OCI-LY7 (cell line): ENCODE measurements at regions not wholly inside any gene's neighbourhood (a gene's known extent, or its start where the extent isn't known, plus 50 kb on each side); places are given as distances from the start of the nearest gene placed in this dataset.

ENCODE experiments used
- BruUV-seq: library from RNA; stranded (reverse); fragments of 400-500 nt; replicated peaks from 2 replicates; lab custom pipeline; 2021; lab: Mats Ljungman, UMichigan
- CTCF ChIA-PET: fragments of 300-600 bp; sonication (Branson Sonifier 250); formaldehyde crosslinking; loops from one replicate; lab custom pipeline; 2022; ENCODE audit warnings: antibody characterized with exemption; ENCODE audit not compliant: unreplicated experiment; lab: Charles Lee
- POLR2A ChIA-PET: fragments of 300-600 bp; sonication (Branson Sonifier 250); formaldehyde crosslinking; loops from one replicate; lab custom pipeline; 2022; ENCODE audit warnings: antibody characterized with exemption; lab: Charles Lee
- DNase-seq: peaks from one replicate; pipeline ENCODE4 v3.0.0-alpha.2; 2015; ENCODE audit warnings: low spot score
- H2AFZ ChIP-seq: fragments of 200-600 bp; sonication (generic), shearing (Covaris generic); 2 replicates; pipeline ENCODE4 v1.6.1; 2014; ENCODE audit warnings: mild to moderate bottlenecking, antibody characterized with exemption, low read length, moderate library complexity
- H3K27ac ChIP-seq: fragments of 200-600 bp; sonication (generic); 2 replicates; pipeline ENCODE4 v1.5.1; 2014; ENCODE audit warnings: mixed run types, low read depth, mild to moderate bottlenecking, moderate library complexity, low read length, inconsistent platforms; ENCODE audit not compliant: poor library complexity, severe bottlenecking
- H3K36me3 ChIP-seq: fragments of 200-600 bp; sonication (generic); 2 replicates; pipeline ENCODE4 v1.6.1; 2014; ENCODE audit warnings: mild to moderate bottlenecking, antibody characterized with exemption, low read length, moderate library complexity, mixed read lengths; ENCODE audit not compliant: insufficient read depth
- H3K4me1 ChIP-seq: fragments of 200-600 bp; sonication (generic); 2 replicates; pipeline ENCODE4 v1.5.1; 2014; ENCODE audit warnings: mild to moderate bottlenecking, low read length; ENCODE audit not compliant: insufficient read depth, poor library complexity, severe bottlenecking
- H3K4me2 ChIP-seq: fragments of 200-600 bp; sonication (generic); 2 replicates; pipeline ENCODE4 v1.6.1; 2014; ENCODE audit warnings: mild to moderate bottlenecking, low read length
- H3K4me3 ChIP-seq: fragments of 200-600 bp; sonication (generic); 2 replicates; pipeline ENCODE4 v1.5.1; 2014; ENCODE audit warnings: mild to moderate bottlenecking, low read depth, low read length; ENCODE audit not compliant: poor library complexity, severe bottlenecking
- H3K79me2 ChIP-seq: fragments of 200-600 bp; sonication (generic); 2 replicates; pipeline ENCODE4 v1.6.1; 2016; ENCODE audit warnings: low read depth, mild to moderate bottlenecking, low read length, moderate library complexity, mixed read lengths; ENCODE audit not compliant: insufficient read depth
- H3K9me2 ChIP-seq: fragments of 200-600 bp; sonication (generic); 2 replicates; pipeline ENCODE4 v1.6.1; 2016; ENCODE audit warnings: mild to moderate bottlenecking, low read length, mixed read lengths; ENCODE audit not compliant: insufficient read depth
- H3K9me3 ChIP-seq: fragments of 200-600 bp; sonication (generic); 2 replicates; pipeline ENCODE4 v1.6.1; 2014; ENCODE audit warnings: mild to moderate bottlenecking, mixed run types, low read length, mixed read lengths
- H4K20me1 ChIP-seq: fragments of 200-600 bp; sonication (generic); 2 replicates; pipeline ENCODE4 v1.6.1; 2014; ENCODE audit warnings: mild to moderate bottlenecking, antibody characterized with exemption, low read length, moderate library complexity, mixed read lengths; ENCODE audit not compliant: insufficient read depth
- EZH2phosphoT487 ChIP-seq: fragments of 200-600 bp; sonication (generic); IDR thresholded peaks from 2 replicates; pipeline ENCODE4 v1.6.1; 2018; ENCODE audit warnings: low read depth, borderline replicate concordance, mild to moderate bottlenecking, mixed run types, antibody characterized with exemption, low read length, moderate library complexity, mixed read lengths
- intact Hi-C: fragments of 100-400 bp; cut with micrococcal nuclease; formaldehyde crosslinking; loops from one replicate; pipeline ENCODE4 v1.10.0; 2022; ENCODE audit not compliant: unreplicated experiment
- TF ChIP-seq, protein P1 (sequence below): fragments of 200-600 bp; sonication (generic); conservative IDR thresholded peaks from 2 replicates; pipeline ENCODE4 v1.5.1; 2014; ENCODE audit warnings: mild to moderate bottlenecking, antibody characterized with exemption, low read length, moderate library complexity, mixed read lengths

DNA sequence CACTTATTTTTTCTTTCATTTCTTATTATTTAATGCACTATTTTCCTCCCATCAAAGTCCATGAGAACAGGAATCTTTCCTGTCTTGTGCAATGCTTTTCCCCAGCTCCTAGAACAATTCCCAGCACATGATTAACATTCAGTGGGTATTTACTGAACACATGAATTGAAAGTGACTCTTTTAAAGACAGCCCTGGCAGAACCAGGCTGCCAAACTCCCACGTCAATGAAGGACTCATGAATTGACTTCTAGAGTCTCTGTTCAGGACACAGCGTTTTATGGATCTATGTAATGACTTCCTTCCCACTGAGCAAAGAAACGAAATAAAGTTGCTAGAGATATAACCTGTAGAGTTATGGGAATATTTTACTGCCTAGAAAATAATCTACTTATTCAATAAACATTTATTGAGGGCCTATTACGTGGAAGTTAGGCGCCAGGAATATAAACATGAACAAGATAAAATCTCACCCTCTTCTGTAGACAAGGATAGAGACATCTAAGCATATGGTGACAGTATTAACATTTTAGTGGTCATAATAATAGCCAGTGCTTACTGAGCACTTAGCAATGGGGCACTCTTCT, 485.9 kb upstream of the KLF4 start:
- Histone ChIP-seq H4K20me1 (no peaks in the 10 kb centered on the region), H3K9me2 (no peaks in the 10 kb centered on the region), H3K4me1 (no peaks in the 10 kb centered on the region), H3K27ac (no peak overlapping the region), H3K79me2 (no peaks in the 10 kb centered on the region), H3K9me3 (no peaks in the 10 kb centered on the region), H3K4me3 (no peak overlapping the region), H3K36me3 (no peaks in the 10 kb centered on the region), H2AFZ (no peak overlapping the region), H3K4me2 (no peak overlapping the region)
- POLR2A ChIA-PET, result no interaction called here
- DNase-seq, result no peak
- BruUV-seq, result no TSS peak
- intact Hi-C loops, result no loop called here
- CTCF ChIA-PET, result no interaction called here
- TF ChIP-seq EZH2phosphoT487, result no peak
- TF ChIP-seq, protein P1, sequence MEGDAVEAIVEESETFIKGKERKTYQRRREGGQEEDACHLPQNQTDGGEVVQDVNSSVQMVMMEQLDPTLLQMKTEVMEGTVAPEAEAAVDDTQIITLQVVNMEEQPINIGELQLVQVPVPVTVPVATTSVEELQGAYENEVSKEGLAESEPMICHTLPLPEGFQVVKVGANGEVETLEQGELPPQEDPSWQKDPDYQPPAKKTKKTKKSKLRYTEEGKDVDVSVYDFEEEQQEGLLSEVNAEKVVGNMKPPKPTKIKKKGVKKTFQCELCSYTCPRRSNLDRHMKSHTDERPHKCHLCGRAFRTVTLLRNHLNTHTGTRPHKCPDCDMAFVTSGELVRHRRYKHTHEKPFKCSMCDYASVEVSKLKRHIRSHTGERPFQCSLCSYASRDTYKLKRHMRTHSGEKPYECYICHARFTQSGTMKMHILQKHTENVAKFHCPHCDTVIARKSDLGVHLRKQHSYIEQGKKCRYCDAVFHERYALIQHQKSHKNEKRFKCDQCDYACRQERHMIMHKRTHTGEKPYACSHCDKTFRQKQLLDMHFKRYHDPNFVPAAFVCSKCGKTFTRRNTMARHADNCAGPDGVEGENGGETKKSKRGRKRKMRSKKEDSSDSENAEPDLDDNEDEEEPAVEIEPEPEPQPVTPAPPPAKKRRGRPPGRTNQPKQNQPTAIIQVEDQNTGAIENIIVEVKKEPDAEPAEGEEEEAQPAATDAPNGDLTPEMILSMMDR, result no peak

DNA sequence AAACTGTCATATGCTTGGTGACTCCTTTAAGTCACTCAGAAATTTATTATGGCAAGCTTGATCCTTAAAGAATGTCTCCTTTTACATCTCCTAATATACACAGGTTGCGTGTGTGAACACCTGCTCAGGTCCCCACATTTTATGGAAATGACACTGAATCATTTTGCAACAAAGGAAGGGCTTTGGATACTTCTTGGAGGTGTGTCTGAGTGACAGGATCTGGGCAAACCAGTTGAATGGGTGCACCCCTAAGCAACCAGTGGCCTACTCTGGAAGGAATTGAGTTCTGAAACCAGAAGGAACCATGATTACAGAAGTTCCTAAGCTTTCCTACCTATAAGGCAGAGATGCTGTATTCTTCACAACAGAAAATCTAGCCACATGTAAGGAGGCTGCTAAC, 483.9 kb upstream of the KLF4 start:
- H3K4me2 ChIP-seq, result no peak overlapping the region
- CTCF ChIA-PET, result no interaction called here

DNA sequence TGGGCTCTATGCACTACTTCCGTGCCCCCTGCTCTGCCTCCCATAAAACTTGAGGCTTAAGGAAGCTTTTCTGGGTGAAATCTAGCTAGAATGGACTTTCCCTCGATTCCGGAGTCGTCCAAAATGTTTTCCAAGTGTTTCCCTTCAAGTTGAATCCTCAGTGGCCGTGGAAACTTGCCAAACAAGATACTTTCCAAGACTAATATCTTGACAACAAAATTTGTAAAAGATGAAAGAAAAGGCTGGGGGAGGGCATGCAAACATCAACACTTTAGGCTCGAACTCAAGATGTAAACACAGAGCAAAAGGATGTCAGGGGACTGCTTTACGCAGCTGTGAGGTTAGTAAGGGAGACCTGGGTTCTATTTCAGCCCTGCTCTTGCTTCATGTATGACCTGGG, 482.8 kb upstream of the KLF4 start:
- no peak overlapping the region for H2AFZ ChIP-seq
- no peaks in the 10 kb centered on the region for H3K9me2 ChIP-seq
- no peak for DNase-seq
- H3K9me3 ChIP-seq, result no peaks in the 10 kb centered on the region
- H3K4me3 ChIP-seq, result no peak overlapping the region
- no peaks in the 10 kb centered on the region for H4K20me1 ChIP-seq
- ChIA-PET POLR2A (no interaction called here), CTCF (no interaction called here)
- H3K4me2 ChIP-seq, result no peak overlapping the region
- TF ChIP-seq, protein P1, result no peak
- no peak for TF ChIP-seq EZH2phosphoT487
- BruUV-seq, result no TSS peak
- no peaks in the 10 kb centered on the region for H3K79me2 ChIP-seq
- H3K4me1 ChIP-seq, result no peaks in the 10 kb centered on the region
- H3K27ac ChIP-seq, result no peak overlapping the region
- intact Hi-C loops, result no loop called here
- no peaks in the 10 kb centered on the region for H3K36me3 ChIP-seq

More for the DNA sequence above, 483.9 kb upstream of the KLF4 start:
- DNase-seq, result no peak
- POLR2A ChIA-PET, result interaction anchor here (0.7 kb wide), 1 partner anchor 12 kb away, joined by 3 read pairs; no protein-coding TSS in a partner anchor
- Histone ChIP-seq H2AFZ (no peak overlapping the region), H3K36me3 (no peaks in the 10 kb centered on the region), H3K9me2 (no peaks in the 10 kb centered on the region), H3K79me2 (no peaks in the 10 kb centered on the region), H3K9me3 (no peaks in the 10 kb centered on the region), H4K20me1 (no peaks in the 10 kb centered on the region), H3K27ac (no peak overlapping the region), H3K4me1 (no peaks in the 10 kb centered on the region), H3K4me3 (no peak overlapping the region)
- intact Hi-C loops, result no loop called here
- no TSS peak for BruUV-seq
- no peak for TF ChIP-seq EZH2phosphoT487
